HL-60 (cell line): ENCODE measurements at regions not wholly inside any gene's neighbourhood (a gene's known extent, or its start where the extent isn't known, plus 50 kb on each side); places are given as distances from the start of the nearest gene placed in this dataset.

ENCODE experiments used
- DNase-seq, 2 experiments: peaks; one replicate each; pipeline ENCODE4 v3.0.0-alpha.2; 2010 to 2020; ENCODE audit warnings: low read depth in 1 of 2, low spot score in 1 of 2
- H3K27ac ChIP-seq: fragments of 250-450 bp; sonication (Bioruptor Pico); replicated peaks from 2 replicates; pipeline ENCODE4 v1.5.1; 2020; ENCODE audit warnings: mild to moderate bottlenecking, moderate library complexity
- H3K27me3 ChIP-seq: fragments of 250-450 bp; sonication (Bioruptor Pico); 2 replicates; pipeline ENCODE4 v1.5.1; 2021; ENCODE audit warnings: mild to moderate bottlenecking, moderate library complexity; ENCODE audit not compliant: insufficient read depth, poor library complexity, severe bottlenecking
- H3K4me3 ChIP-seq: replicated peaks from 2 replicates; pipeline ENCODE4 v1.5.1; 2011; ENCODE audit warnings: mild to moderate bottlenecking, control low read depth, low read length; ENCODE audit not compliant: insufficient read depth
- CTCF ChIP-seq: IDR thresholded peaks from one replicate; pipeline ENCODE4 v1.5.1; 2011; ENCODE audit warnings: low read length, control low read depth, inconsistent platforms; ENCODE audit not compliant: insufficient read depth
- GABPA ChIP-seq: IDR thresholded peaks from 2 replicates; pipeline ENCODE4 v1.6.1; 2012; ENCODE audit warnings: low read depth
- POLR2AphosphoS5 ChIP-seq: IDR thresholded peaks from 2 replicates; pipeline ENCODE4 v1.6.1; 2012; ENCODE audit warnings: low read depth
- SPI1 ChIP-seq: IDR thresholded peaks from 2 replicates; pipeline ENCODE4 v1.6.1; 2012; ENCODE audit warnings: low read depth, mild to moderate bottlenecking, borderline replicate concordance
- TF ChIP-seq, protein P1 (sequence below): IDR thresholded peaks from 2 replicates; pipeline ENCODE4 v1.6.1; 2012; ENCODE audit warnings: low read depth; ENCODE audit not compliant: insufficient replicate concordance

DNA sequence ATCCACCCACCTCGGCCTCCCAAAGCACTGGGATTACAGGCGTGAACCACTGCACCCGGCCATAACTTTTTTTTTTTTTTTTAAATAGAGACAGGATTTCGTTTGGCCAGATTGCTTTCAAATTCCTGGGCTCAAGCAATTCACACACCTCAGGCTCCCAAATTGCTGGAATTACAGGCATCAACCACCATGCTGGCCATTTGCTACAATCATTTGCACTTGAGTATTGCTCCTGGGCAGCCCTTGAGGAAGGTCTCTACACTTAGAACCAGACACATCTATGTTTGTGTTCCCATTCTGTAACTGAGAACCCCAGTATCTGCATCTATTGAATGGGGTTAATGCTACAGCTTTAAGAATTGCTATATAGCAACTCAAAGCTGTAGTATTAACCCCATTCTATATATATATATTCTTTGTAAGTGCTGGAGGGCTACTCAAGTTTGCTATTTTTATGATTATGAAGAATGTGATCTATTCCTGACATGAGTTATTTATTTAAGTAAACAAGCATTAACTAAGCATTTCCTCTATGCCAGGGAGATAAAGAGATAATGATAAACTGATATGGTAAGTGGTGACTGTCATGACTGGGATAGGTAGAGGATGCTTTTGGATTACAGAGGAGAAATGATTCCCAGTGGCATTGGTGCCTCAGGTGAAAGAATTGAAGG, 496.5 kb upstream of the TNC start:
- H3K4me3 ChIP-seq = no peak overlapping the region
- no peak for DNase-seq
- H3K27ac ChIP-seq = no peak overlapping the region

DNA sequence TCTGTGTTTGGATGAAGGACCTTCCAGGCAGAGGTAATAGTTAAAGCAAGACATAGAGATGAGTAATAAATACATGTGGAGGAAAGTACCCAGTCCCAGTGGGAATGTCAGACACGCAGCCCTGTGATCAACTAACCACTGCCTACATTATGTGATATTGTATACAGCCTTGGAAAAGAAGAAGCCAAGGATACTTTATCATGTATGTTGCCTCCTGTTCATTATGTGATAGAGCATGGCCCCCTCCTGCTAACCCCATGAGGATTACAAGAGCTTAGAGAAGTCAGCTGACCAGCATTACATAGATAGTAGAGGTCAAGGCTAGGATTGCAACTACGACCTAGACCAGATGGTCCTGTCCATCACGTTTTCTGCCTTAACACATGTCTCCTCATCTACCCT, 497.0 kb upstream of the TNC start:
- Histone ChIP-seq H3K4me3 (no peak overlapping the region), H3K27ac (no peak overlapping the region), H3K27me3 (no peaks in the 10 kb centered on the region)
- TF ChIP-seq SPI1 = no peak
- no peak for TF ChIP-seq GABPA
- TF ChIP-seq POLR2AphosphoS5 = no peak
- no peak for TF ChIP-seq CTCF
- no peak for DNase-seq

More for the DNA sequence above, 496.5 kb upstream of the TNC start:
- TF ChIP-seq GABPA (no peak), SPI1 (no peak), CTCF (no peak), POLR2AphosphoS5 (no peak)
- TF ChIP-seq, protein P1, sequence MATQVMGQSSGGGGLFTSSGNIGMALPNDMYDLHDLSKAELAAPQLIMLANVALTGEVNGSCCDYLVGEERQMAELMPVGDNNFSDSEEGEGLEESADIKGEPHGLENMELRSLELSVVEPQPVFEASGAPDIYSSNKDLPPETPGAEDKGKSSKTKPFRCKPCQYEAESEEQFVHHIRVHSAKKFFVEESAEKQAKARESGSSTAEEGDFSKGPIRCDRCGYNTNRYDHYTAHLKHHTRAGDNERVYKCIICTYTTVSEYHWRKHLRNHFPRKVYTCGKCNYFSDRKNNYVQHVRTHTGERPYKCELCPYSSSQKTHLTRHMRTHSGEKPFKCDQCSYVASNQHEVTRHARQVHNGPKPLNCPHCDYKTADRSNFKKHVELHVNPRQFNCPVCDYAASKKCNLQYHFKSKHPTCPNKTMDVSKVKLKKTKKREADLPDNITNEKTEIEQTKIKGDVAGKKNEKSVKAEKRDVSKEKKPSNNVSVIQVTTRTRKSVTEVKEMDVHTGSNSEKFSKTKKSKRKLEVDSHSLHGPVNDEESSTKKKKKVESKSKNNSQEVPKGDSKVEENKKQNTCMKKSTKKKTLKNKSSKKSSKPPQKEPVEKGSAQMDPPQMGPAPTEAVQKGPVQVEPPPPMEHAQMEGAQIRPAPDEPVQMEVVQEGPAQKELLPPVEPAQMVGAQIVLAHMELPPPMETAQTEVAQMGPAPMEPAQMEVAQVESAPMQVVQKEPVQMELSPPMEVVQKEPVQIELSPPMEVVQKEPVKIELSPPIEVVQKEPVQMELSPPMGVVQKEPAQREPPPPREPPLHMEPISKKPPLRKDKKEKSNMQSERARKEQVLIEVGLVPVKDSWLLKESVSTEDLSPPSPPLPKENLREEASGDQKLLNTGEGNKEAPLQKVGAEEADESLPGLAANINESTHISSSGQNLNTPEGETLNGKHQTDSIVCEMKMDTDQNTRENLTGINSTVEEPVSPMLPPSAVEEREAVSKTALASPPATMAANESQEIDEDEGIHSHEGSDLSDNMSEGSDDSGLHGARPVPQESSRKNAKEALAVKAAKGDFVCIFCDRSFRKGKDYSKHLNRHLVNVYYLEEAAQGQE = no peak
- H3K27me3 ChIP-seq = no peaks in the 10 kb centered on the region

- no peak for DNase-seq
- H3K27ac ChIP-seq = no peak overlapping the region
- TF ChIP-seq, protein P1 = no peak
- H3K4me3 ChIP-seq = no peak overlapping the region
- no peaks in the 10 kb centered on the region for H3K27me3 ChIP-seq
These were observed 498.1 kb upstream of the TNC start for GRCh38 chr9:115615821-115616665.

DNA sequence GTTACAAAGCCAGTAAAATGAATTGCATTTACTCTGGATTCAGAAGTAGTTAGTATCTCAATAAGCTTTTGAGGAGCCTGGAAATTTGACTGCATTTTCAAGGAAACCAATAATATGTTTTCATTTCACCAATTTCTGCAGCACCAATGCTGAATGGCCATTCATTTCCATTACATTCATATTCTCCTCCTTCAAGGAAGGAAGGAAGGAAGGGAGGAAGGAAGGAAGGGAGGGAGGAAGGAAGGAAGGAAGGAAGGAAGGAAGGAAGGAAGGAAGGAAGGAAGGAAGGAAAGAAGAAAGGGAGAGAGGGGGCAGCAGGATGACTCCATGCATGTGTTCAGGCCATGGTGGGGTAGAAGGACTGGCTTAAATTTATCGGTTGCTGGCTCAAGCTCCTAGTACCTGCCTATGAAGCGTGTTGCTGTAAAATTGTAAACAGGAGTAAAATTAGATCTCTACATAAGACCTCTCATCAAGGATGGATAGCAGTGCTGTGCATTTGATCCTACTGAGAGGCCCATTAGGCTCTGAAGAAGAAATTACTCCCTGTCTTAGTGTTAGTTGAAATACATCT, 498.8 kb upstream of the TNC start:
- Histone ChIP-seq H3K27me3 (no peaks in the 10 kb centered on the region), H3K4me3 (no peak overlapping the region), H3K27ac (no peak overlapping the region)
- no peak for DNase-seq
- no peak for TF ChIP-seq CTCF
- TF ChIP-seq, protein P1 = no peak
- TF ChIP-seq SPI1 = no peak
- TF ChIP-seq POLR2AphosphoS5 = no peak
- no peak for TF ChIP-seq GABPA
